GM10248 (cell line): ENCODE measurements at regions not wholly inside any gene's neighbourhood (a gene's known extent, or its start where the extent isn't known, plus 50 kb on each side); places are given as distances from the start of the nearest gene placed in this dataset.

Experiments
- CTCF ChIA-PET: fragments of 300-600 bp; sonication (Branson Sonifier 250); formaldehyde crosslinking; extraction: SDS; loops from one replicate; lab custom pipeline; 2021; ENCODE audit warnings: antibody characterized with exemption; lab: Yijun Ruan, JAX
- POLR2A ChIA-PET: fragments of 350-650 bp; sonication (Branson Sonifier 250); formaldehyde crosslinking; extraction: SDS; loops from one replicate; lab custom pipeline; 2020; ENCODE audit warnings: antibody characterized with exemption; lab: Yijun Ruan, JAX
- DNase-seq: peaks from one replicate; pipeline ENCODE4 v3.0.0; 2012; ENCODE audit errors: extremely low spot score
- CTCF ChIP-seq: IDR thresholded peaks from 2 replicates; pipeline ENCODE4 v1.5.1; 2012; ENCODE audit warnings: mild to moderate bottlenecking, low read depth; ENCODE audit errors: extremely low read depth, missing control alignments, control extremely low read depth

- TF ChIP-seq CTCF = no peak
- no peak for DNase-seq
- CTCF ChIA-PET = no interaction called here
- POLR2A ChIA-PET = no interaction called here
These were observed 119.6 kb downstream of the GLRX3 start for GRCh38 chr10:130255777-130256176.

GRCh38 chr10:130257897-130258296, 121.7 kb downstream of the GLRX3 start:
- ChIA-PET CTCF (interaction anchor here (1.2 kb wide), 1 partner anchor 20 kb away, joined by 3 read pairs; no protein-coding TSS in a partner anchor), POLR2A (no interaction called here)
- DNase-seq = no peak
- TF ChIP-seq CTCF = no peak

DNA sequence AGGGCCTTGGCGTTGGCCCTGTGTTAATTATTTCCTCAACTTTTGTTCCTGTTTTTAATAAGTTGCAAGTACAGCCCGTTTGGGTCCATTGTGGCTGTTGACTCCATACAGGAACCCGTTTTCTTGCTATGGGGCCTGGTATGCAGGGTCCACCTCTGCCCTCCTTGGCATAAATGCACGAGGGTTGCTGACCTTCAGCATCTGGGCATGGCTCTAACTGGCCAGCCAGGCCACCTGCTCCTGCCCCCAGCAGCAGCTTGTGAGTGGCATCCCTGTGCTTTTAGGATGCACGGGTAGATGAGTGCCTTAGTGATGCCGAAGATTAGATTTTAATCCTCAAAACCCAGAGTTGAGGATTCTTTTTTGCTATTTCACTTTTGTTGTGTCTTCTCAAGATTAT, 123.2 kb downstream of the GLRX3 start:
- DNase-seq = no peak
- CTCF ChIA-PET = no interaction called here
- TF ChIP-seq CTCF = no peak
- POLR2A ChIA-PET = no interaction called here

- TF ChIP-seq CTCF = no peak
- POLR2A ChIA-PET = no interaction called here
- no peak for DNase-seq
- CTCF ChIA-PET = no interaction called here
These were observed 125.1 kb downstream of the GLRX3 start for GRCh38 chr10:130261306-130261705.

- no peak for TF ChIP-seq CTCF
- DNase-seq = no peak
- ChIA-PET POLR2A (no interaction called here), CTCF (no interaction called here)
These were observed 125.6 kb downstream of the GLRX3 start for GRCh38 chr10:130261766-130262165.

DNA sequence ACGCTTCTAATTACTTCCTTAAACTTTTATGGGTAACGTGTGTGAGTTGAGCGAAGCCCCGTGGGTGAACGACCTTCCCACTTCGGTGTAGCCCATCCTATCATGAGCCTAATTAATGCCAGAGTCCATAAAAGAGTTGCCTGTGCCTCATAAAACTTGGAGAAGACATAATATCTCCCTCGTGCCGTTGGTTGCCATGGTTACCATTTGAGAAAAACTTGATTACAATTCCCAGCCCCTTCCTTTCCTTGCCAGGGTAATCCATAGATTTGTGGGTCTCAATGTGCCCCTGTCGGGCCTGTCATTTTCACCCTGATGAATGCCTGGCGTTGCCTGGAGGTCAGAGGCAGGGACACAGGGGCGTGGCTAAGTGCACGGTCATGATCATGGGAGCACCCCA, 127.1 kb downstream of the GLRX3 start:
- ChIA-PET CTCF (no interaction called here), POLR2A (no interaction called here)
- no peak for DNase-seq
- no peak for TF ChIP-seq CTCF

DNA sequence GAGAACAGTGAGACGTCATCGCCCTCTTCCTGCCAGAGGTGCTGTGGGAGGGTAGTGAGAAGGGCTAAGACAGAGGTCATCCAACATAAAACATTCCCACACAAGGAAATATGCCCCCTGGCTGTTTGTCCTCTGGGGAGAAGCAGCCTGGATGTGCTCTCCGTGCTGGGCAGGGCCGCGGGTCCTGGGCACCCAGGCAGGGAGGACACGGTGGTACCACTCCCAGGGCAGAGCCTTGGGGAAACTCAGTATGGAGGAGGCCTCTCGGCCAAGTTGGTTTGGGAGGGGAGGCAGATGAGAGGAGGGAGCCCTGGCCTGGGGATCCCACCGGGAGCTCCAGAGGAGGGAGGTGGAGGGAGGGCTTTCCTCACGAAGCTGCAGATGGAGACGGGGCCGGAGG, 129.4 kb downstream of the GLRX3 start:
- no peak for DNase-seq

More for the DNA sequence above, 129.4 kb downstream of the GLRX3 start:
- POLR2A ChIA-PET = no interaction called here
- TF ChIP-seq CTCF = no peak
- CTCF ChIA-PET = no interaction called here
